RWPE1 (cell line): ENCODE measurements at regions not wholly inside any gene's neighbourhood (a gene's known extent, or its start where the extent isn't known, plus 50 kb on each side); places are given as distances from the start of the nearest gene placed in this dataset.

ENCODE experiments used
- CTCF ChIA-PET: fragments of 350-600 bp; sonication (Branson Sonifier 250); formaldehyde crosslinking; extraction: SDS; loops from one replicate; lab custom pipeline; 2021; lab: Yijun Ruan, JAX
- POLR2A ChIA-PET: fragments of 400-600 bp; formaldehyde crosslinking; extraction: SDS; loops from one replicate; lab custom pipeline; 2020; ENCODE audit warnings: antibody characterized with exemption; ENCODE audit not compliant: low non-redundant PET; lab: Yijun Ruan, JAX
- DNase-seq: peaks from one replicate; pipeline ENCODE4 v3.0.0; 2012; ENCODE audit warnings: low spot score
- H3K27ac ChIP-seq: fragments of 450-650 bp; 2 replicates; pipeline ENCODE4 v1.5.1; 2017
- TF ChIP-seq, protein P1 (sequence below): fragments of 450-650 bp; conservative IDR thresholded peaks from 2 replicates; pipeline ENCODE4 v1.5.1; 2017; ENCODE audit warnings: low read depth, mild to moderate bottlenecking

DNA sequence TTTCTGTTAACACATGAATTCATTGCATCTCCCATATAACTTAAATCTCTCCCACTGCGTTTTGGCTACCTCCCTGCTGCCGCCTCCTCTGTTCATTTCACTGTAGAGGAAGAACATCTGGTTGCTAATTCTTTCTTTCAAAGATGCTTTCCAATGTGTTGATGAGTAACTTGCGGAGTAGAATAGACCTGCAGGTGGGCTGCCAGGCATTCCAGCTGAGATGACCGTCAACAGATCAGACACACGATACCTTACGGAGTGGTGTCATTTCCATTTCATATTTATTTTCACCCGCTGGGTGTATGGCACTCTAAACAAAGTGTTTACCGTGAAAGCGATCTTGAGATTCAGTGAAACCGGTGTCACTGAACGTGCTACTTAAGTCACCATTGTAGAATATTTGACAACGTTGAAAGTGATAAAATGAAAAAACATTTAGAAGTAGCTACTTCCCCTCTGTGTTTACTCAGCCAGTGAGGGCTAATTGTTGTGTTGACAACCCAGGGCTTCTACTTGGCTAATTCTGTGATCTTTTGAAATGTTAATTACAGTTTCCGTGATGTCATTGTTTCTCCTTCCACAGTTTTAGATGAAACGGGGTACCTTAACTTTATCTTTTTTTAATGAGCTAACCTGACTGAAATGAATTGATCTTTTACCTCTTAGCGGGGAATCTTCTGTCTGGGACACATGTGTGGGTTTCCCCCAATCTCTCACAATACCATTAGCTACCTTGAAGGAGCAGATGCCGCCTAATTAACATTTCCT is 228.5 kb upstream of the ARGLU1 start:
- POLR2A ChIA-PET, result no interaction called here
- no peak for DNase-seq
- TF ChIP-seq, protein P1, sequence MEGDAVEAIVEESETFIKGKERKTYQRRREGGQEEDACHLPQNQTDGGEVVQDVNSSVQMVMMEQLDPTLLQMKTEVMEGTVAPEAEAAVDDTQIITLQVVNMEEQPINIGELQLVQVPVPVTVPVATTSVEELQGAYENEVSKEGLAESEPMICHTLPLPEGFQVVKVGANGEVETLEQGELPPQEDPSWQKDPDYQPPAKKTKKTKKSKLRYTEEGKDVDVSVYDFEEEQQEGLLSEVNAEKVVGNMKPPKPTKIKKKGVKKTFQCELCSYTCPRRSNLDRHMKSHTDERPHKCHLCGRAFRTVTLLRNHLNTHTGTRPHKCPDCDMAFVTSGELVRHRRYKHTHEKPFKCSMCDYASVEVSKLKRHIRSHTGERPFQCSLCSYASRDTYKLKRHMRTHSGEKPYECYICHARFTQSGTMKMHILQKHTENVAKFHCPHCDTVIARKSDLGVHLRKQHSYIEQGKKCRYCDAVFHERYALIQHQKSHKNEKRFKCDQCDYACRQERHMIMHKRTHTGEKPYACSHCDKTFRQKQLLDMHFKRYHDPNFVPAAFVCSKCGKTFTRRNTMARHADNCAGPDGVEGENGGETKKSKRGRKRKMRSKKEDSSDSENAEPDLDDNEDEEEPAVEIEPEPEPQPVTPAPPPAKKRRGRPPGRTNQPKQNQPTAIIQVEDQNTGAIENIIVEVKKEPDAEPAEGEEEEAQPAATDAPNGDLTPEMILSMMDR, result no peak
- CTCF ChIA-PET, result no interaction called here
- no peak overlapping the region for H3K27ac ChIP-seq

DNA sequence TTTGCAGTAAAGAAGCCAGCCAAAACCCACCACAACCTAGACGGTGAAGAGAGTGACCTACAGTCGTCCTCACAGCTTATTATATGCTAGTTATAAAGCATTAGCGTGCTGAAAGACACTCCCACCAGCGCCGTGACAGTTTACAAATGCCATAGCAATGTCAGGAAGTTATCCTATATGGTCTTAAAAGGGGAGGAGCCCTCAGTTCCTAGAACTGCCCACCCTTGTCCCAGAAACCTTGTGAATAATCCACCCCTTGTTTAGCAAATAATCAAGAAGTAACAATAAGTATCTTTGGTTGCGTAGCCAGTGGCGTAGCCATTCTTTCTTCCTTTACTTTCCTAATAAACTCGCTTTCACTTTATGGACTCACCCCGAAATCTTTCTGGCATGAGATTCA is 227.9 kb upstream of the ARGLU1 start:
- TF ChIP-seq, protein P1, result no peak
- CTCF ChIA-PET, result no interaction called here
- DNase-seq, result no peak
- no peak overlapping the region for H3K27ac ChIP-seq
- POLR2A ChIA-PET, result no interaction called here

GRCh38 chr13:106794117-106794516 is 226.2 kb upstream of the ARGLU1 start:
- TF ChIP-seq, protein P1, result no peak
- POLR2A ChIA-PET, result no interaction called here
- no peak for DNase-seq
- no peak overlapping the region for H3K27ac ChIP-seq
- CTCF ChIA-PET, result no interaction called here

GRCh38 chr13:106789911-106790310 is 222.0 kb upstream of the ARGLU1 start:
- no peak for DNase-seq
- TF ChIP-seq, protein P1, result no peak

GRCh38 chr13:106786006-106786563 is 218.1 kb upstream of the ARGLU1 start:
- no peak overlapping the region for H3K27ac ChIP-seq
- TF ChIP-seq, protein P1, result no peak
- ChIA-PET CTCF (interaction anchor here (0.6 to 0.7 kb wide), 2 partner anchors 12 to 14 kb away, joined by 3 read pairs; no protein-coding TSS in a partner anchor), POLR2A (no interaction called here)
- DNase-seq, result no peak

More at GRCh38 chr13:106789911-106790310, 222.0 kb upstream of the ARGLU1 start:
- CTCF ChIA-PET, result interaction anchor here (0.5 kb wide), 1 partner anchor 12 kb away, joined by 4 read pairs; no protein-coding TSS in a partner anchor
- POLR2A ChIA-PET, result no interaction called here
- no peak overlapping the region for H3K27ac ChIP-seq

- no peak overlapping the region for H3K27ac ChIP-seq
- CTCF ChIA-PET, result no interaction called here
- POLR2A ChIA-PET, result no interaction called here
- DNase-seq, result no peak
- TF ChIP-seq, protein P1, result no peak
Measured at GRCh38 chr13:106774621-106775020, 206.7 kb upstream of the ARGLU1 start.
